Small intestine (tissue), 7 donors: ENCODE measurements at regions not wholly inside any gene's neighbourhood (a gene's known extent, or its start where the extent isn't known, plus 50 kb on each side); places are given as distances from the start of the nearest gene placed in this dataset.

ENCODE experiments used
- DNase-seq, 2 donors: peaks; one replicate each; pipeline versions ENCODE4 v3.0.0 to v3.0.0-alpha.2; 2013
- FAIRE-seq: peaks from 2 replicates; lab custom pipeline; 2012; peaks lifted over from hg19 to GRCh38; lab: Jason Lieb, UNC
- H3K27ac ChIP-seq, 3 donors: one replicate each; pipeline ENCODE4 v1.5.1; 2013; ENCODE audit warnings: low read length in 2 of 3, mild to moderate bottlenecking in 2 of 3, control low read depth in 1 of 3, inconsistent platforms in 1 of 3, low read depth in 1 of 3, moderate library complexity in 1 of 3
- H3K27me3 ChIP-seq, 3 donors: one replicate each; pipeline ENCODE4 v1.6.1; 2013; ENCODE audit warnings: low read length in 3 of 3, inconsistent platforms in 1 of 3; ENCODE audit not compliant: control insufficient read depth in 3 of 3, insufficient read depth in 3 of 3
- H3K36me3 ChIP-seq, 3 donors: one replicate each; pipeline ENCODE4 v1.6.1; 2013; ENCODE audit warnings: low read length in 3 of 3, inconsistent platforms in 1 of 3, low read depth in 1 of 3, mild to moderate bottlenecking in 1 of 3, moderate library complexity in 1 of 3; ENCODE audit not compliant: control insufficient read depth in 3 of 3, insufficient read depth in 2 of 3
- H3K4me1 ChIP-seq, 3 donors: one replicate each; pipeline ENCODE4 v1.6.1; 2013; ENCODE audit warnings: low read length in 2 of 3, inconsistent platforms in 1 of 3, low read depth in 1 of 3, mild to moderate bottlenecking in 1 of 3, moderate library complexity in 1 of 3; ENCODE audit not compliant: control insufficient read depth in 3 of 3, insufficient read depth in 2 of 3
- H3K4me3 ChIP-seq, 3 donors: one replicate each; pipeline ENCODE4 v1.5.1; 2013; ENCODE audit warnings: low read length in 3 of 3, control low read depth in 1 of 3, inconsistent platforms in 1 of 3, low read depth in 1 of 3, mild to moderate bottlenecking in 1 of 3, moderate library complexity in 1 of 3
- H3K9me3 ChIP-seq, 2 donors: one replicate each; pipeline ENCODE4 v1.6.1; 2013; ENCODE audit warnings: low read depth in 1 of 2, low read length in 1 of 2; ENCODE audit not compliant: control insufficient read depth in 2 of 2, insufficient read depth in 1 of 2
- WGBS, 3 donors: extraction: QIAGEN DNeasy Blood & Tissue Kit; methylation state at CpG; one replicate each; pipeline ENCODE4 v1.1.7; 2013; 5-methylcytosine and 5-hydroxymethylcytosine counted together
- donor health status: healthy with polysubstance abuse.
- donor health status: control.
- donor health status: control.
- donor health status: Bipolar disorder and iron deficiency.
- donor health status: healthy.

DNA sequence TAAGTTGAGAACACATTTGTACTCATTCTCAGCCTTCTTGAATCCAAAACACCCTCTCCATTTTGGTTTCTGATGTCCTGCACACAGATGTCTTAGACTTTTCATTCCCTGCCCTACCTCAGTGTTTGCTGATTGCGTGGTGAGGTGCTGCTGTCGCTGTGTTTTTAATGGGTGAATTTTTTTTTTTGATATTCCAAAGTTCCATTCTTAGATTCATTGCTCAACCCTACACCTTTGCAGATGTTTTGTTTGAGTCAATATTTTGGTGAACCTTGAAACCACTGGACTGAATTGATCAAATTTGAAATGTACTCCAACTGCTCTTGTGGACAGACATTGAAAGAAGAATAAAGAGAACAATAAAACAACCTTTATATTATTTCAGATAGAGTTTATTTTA is 130.4 kb upstream of the DSEL start:
- Histone ChIP-seq H3K27me3 (no peaks in the 10 kb centered on the region), H3K27ac (no peak overlapping the region), H3K4me1 (no peaks in the 10 kb centered on the region), H3K9me3 (no peaks in the 10 kb centered on the region), H3K4me3 (no peak overlapping the region), H3K36me3 (no peaks in the 10 kb centered on the region)
- FAIRE-seq (no peak), DNase-seq (no peak)
- WGBS, 3 donors = 67 to 70% (median 69%) methylated on average over 2 of the region's 2 CpGs

GRCh38 chr18:67644226-67644625 is 127.7 kb upstream of the DSEL start:
- Histone ChIP-seq H3K27me3 (no peaks in the 10 kb centered on the region), H3K4me3 (no peak overlapping the region), H3K4me1 (no peaks in the 10 kb centered on the region), H3K9me3 (no peaks in the 10 kb centered on the region), H3K27ac (no peak overlapping the region), H3K36me3 (no peaks in the 10 kb centered on the region)
- no peak for DNase-seq
- 94 to 100% (median 95%) methylated on average over 2 of the region's 2 CpGs for WGBS, 3 donors
- FAIRE-seq = no peak

GRCh38 chr18:67639872-67640271 is 123.4 kb upstream of the DSEL start:
- DNase-seq = no peak
- no peaks in the 10 kb centered on the region for H3K27me3 ChIP-seq
- no peak overlapping the region for H3K27ac ChIP-seq
- no peak for FAIRE-seq
- 60 to 86% (median 60%) methylated on average over 2 of the region's 2 CpGs for WGBS, 3 donors
- no peaks in the 10 kb centered on the region for H3K9me3 ChIP-seq
- H3K4me1 ChIP-seq = no peaks in the 10 kb centered on the region
- no peak overlapping the region for H3K4me3 ChIP-seq
- H3K36me3 ChIP-seq = no peaks in the 10 kb centered on the region

DNA sequence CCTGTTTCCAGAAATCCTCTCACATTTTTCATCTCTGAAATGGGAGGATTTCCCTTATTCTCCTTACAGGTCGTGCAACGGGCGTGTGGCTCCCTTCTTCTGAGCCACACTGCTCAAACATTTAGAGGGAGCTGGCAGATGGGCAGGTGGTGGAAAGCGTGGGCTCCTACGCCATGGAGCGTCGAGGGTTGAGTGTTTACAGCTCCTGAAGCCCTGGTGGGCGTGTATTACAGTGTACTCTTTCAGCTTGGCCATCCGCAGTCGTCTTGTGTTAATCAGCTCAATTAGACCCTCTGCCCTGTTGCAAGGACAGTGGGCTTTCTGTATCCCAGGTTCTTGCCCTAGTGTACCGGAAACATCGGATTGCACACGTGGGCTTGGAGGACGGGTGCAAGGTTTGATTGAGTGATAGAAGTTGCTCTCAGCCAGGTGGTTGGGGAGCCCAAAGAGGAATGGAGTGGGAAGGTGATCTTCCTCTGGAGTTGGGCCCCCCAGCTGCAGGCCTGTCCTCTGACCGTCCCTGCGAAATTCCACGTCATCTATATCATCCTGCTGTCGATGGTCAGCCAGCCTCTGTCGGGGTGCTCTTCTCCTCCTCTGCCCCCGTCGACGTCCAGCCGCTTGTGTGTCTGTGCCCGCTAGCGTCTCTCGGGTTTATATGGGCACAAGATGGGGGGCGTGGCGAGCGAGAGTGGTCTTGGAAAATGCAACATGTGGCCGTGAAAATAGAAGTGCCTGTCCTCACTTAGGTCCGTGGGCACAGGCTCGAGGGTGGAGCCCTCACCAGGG is 120.3 kb upstream of the DSEL start:
- Histone ChIP-seq H3K27ac (no peak overlapping the region), H3K4me3 (no peak overlapping the region), H3K36me3 (no peaks in the 10 kb centered on the region), H3K27me3 (no peaks in the 10 kb centered on the region), H3K9me3 (no peaks in the 10 kb centered on the region), H3K4me1 (no peaks in the 10 kb centered on the region)
- FAIRE-seq (no peak), DNase-seq (no peak)
- 90 to 92% (median 91%) methylated on average over 32 of the region's 32 CpGs for WGBS, 3 donors

DNA sequence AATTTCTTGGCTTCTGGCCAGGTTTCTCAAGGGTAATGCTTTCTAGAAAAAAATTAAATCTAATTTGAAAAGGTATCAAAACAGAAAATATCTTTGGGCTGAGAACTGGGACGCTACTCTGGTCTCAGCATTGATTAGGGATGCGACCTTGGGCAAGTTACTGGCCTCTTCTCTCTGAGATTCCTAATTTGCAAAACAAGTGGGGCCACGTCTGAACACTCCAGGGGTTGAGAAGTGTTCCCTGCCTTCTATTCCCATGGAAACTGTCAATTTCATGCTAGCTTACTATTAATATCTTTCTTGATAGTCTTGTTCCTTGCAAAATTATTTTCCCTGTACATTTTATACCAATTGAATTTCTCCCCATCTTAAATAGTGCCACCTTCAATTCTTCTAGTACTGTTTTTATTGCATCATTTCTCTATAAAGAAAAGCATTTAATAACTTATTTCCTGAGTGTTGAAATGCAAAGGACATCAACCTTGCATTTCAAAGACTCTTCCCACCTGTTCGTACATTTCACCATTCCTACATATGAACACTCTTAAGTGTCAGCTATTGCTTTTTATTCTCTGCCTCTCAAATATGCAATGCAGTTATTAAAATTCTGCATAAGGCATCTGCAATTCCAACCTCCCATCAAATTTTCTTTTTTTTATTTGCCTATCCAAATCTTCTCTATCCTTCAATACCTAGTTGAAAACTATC is 118.3 kb upstream of the DSEL start:
- DNase-seq = no peak
- H3K27me3 ChIP-seq = no peaks in the 10 kb centered on the region
- H3K4me3 ChIP-seq = no peak overlapping the region
- no peak overlapping the region for H3K27ac ChIP-seq
- 49 to 58% (median 54%) methylated on average over 4 of the region's 4 CpGs for WGBS, 3 donors
- H3K36me3 ChIP-seq = no peaks in the 10 kb centered on the region
- no peak for FAIRE-seq
- no peaks in the 10 kb centered on the region for H3K4me1 ChIP-seq
- H3K9me3 ChIP-seq = no peaks in the 10 kb centered on the region

- DNase-seq (no peak), FAIRE-seq (no peak)
- Histone ChIP-seq H3K9me3 (no peaks in the 10 kb centered on the region), H3K27me3 (no peaks in the 10 kb centered on the region), H3K36me3 (no peaks in the 10 kb centered on the region), H3K27ac (no peak overlapping the region), H3K4me3 (no peak overlapping the region), H3K4me1 (no peaks in the 10 kb centered on the region)
- WGBS, 3 donors = 84 to 92% (median 91%) methylated on average over 6 of the region's 6 CpGs
These were observed 117.4 kb upstream of the DSEL start for GRCh38 chr18:67633939-67634338.

DNA sequence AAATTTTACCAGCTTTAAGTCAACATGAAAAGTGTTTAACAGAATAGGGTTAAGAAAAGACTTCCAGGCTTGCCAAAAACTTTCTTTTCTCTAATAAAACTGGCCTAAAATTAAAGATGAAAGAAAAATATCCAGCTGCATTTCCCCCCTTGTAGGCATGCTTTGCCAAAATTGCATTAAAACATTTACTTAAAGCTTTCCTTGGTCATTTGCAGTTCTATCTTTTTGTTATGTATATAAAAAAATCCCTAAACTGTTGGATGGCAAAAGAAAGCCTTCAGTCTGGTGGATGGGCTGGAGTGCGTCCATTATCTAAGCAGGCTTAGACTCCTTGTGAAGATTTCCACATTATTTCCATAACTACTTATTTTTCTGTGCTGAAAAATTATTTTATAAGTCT is 105.4 kb upstream of the DSEL start:
- Histone ChIP-seq H3K27me3 (no peaks in the 10 kb centered on the region), H3K9me3 (no peaks in the 10 kb centered on the region), H3K36me3 (no peaks in the 10 kb centered on the region), H3K4me1 (peaks cover 0 to 10% (median 0%) of the 10 kb centered on the region in 3 donors), H3K27ac (peak overlapping the region in 1 of 3 donors; percentile 77), H3K4me3 (no peak overlapping the region)
- DNase-seq = no peak
- no peak for FAIRE-seq
- WGBS, 3 donors = 76 to 79% (median 77%) methylated on average over 1 of the region's 1 CpG

GRCh38 chr18:67621049-67621713 is 104.7 kb upstream of the DSEL start:
- H3K27ac ChIP-seq = peak overlapping the region in 1 of 3 donors; percentile 77
- no peak for FAIRE-seq
- WGBS, 3 donors = 13 to 51% (median 28%) methylated on average over 2 of the region's 2 CpGs

More at GRCh38 chr18:67621049-67621713, 104.7 kb upstream of the DSEL start:
- Histone ChIP-seq H3K4me1 (peaks cover 0 to 10% (median 0%) of the 10 kb centered on the region in 3 donors), H3K9me3 (no peaks in the 10 kb centered on the region), H3K36me3 (no peaks in the 10 kb centered on the region), H3K4me3 (no peak overlapping the region), H3K27me3 (no peaks in the 10 kb centered on the region)
- peak; percentile 78 to 81 for DNase-seq
